Nephron progenitor cell (in vitro differentiated cells): ENCODE measurements at regions not wholly inside any gene's neighbourhood (a gene's known extent, or its start where the extent isn't known, plus 50 kb on each side); places are given as distances from the start of the nearest gene placed in this dataset.
A peak's percentile ranks its signal among the peaks of the same experiment; 100 is the strongest.

Source experiments
- DNase-seq: peaks from one replicate; pipeline ENCODE4 v3.0.0; 2021
- H3K27ac Mint-ChIP-seq: 2 replicates; pipeline ENCODE4 v1.8.0; 2021; ENCODE audit warnings: mild to moderate bottlenecking, moderate library complexity, mixed read lengths
- H3K27me3 Mint-ChIP-seq: 2 replicates; pipeline ENCODE4 v1.8.0; 2021; ENCODE audit warnings: mild to moderate bottlenecking, low read depth, mixed read lengths; ENCODE audit not compliant: poor library complexity
- H3K36me3 Mint-ChIP-seq: 2 replicates; pipeline ENCODE4 v1.8.0; 2021; ENCODE audit warnings: low read depth, mixed read lengths
- H3K4me1 Mint-ChIP-seq: 2 replicates; pipeline ENCODE4 v1.8.0; 2021; ENCODE audit warnings: mixed read lengths
- H3K4me3 Mint-ChIP-seq: 2 replicates; pipeline ENCODE4 v1.8.0; 2021; ENCODE audit warnings: mild to moderate bottlenecking, moderate library complexity, mixed read lengths
- H3K9me3 Mint-ChIP-seq: 2 replicates; pipeline ENCODE4 v1.8.0; 2021; ENCODE audit warnings: mild to moderate bottlenecking, moderate library complexity, mixed read lengths
- CTCF ChIP-seq: fragments of 200-600 bp; sonication (generic); IDR thresholded peaks from 2 replicates; pipeline ENCODE4 v1.5.0; 2021; ENCODE audit warnings: antibody characterized with exemption

DNA sequence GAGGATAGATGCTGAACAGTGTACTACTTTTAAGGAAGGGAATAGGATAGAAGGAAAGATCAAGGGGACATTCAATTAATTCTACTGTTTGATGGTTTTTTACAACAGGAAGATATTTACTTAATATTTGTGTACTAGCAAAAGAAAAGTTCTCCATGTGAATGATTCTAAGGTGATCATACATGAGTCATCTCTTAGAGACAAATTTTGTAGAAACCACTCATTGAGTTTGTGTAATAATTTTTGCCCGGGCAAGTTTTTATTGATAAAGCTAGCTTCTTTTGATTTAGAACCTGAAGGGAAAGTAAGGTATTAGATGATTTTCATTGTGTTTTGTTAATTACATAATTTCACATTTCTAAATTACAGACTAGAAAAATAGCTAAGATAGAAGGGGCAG is 172.8 kb upstream of the PSMD7 start:
- Mint-ChIP-seq H3K4me3 (no peak overlapping the region), H3K9me3 (peaks cover 13% of the 10 kb centered on the region), H3K36me3 (no peaks in the 10 kb centered on the region), H3K27ac (no peak overlapping the region), H3K4me1 (no peaks in the 10 kb centered on the region), H3K27me3 (peaks cover 7% of the 10 kb centered on the region)
- no peak for DNase-seq
- TF ChIP-seq CTCF: no peak

- H3K36me3 Mint-ChIP-seq: no peaks in the 10 kb centered on the region
- H3K4me1 Mint-ChIP-seq: no peaks in the 10 kb centered on the region
- no peak for DNase-seq
- peaks cover 7% of the 10 kb centered on the region for H3K27me3 Mint-ChIP-seq
- no peak overlapping the region for H3K27ac Mint-ChIP-seq
- no peak overlapping the region for H3K4me3 Mint-ChIP-seq
- TF ChIP-seq CTCF: no peak
- H3K9me3 Mint-ChIP-seq: peaks cover 13% of the 10 kb centered on the region
Observed at GRCh38 chr16:74123195-74123594, 173.4 kb upstream of the PSMD7 start.

DNA sequence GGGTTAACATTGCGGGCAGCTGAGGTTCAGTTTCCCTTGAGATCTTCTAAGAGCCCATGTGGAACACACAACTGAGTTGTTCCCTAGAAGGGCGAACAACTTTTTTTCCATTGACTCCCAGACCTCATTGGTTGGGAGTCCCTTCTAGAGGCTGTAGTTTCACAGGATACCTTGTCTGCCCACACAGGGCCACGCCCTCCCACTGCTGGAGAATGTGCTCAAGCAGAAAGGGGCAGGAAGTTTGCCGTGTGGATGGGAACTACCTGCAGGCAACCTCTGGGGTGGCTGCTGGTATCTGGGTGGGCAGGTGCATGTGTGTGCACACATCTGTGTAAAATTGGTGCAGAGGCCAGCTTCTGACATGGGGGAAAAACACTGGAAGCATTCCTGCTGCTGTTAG is 178.8 kb upstream of the PSMD7 start:
- no peak overlapping the region for H3K27ac Mint-ChIP-seq
- no peaks in the 10 kb centered on the region for H3K4me1 Mint-ChIP-seq

GRCh38 chr16:74113545-74113944 is 183.1 kb upstream of the PSMD7 start:
- TF ChIP-seq CTCF: no peak
- H3K36me3 Mint-ChIP-seq: no peaks in the 10 kb centered on the region
- H3K27me3 Mint-ChIP-seq: no peaks in the 10 kb centered on the region
- no peaks in the 10 kb centered on the region for H3K9me3 Mint-ChIP-seq
- no peak overlapping the region for H3K4me3 Mint-ChIP-seq
- H3K4me1 Mint-ChIP-seq: no peaks in the 10 kb centered on the region
- no peak for DNase-seq
- no peak overlapping the region for H3K27ac Mint-ChIP-seq

More for the DNA sequence above, 178.8 kb upstream of the PSMD7 start:
- no peaks in the 10 kb centered on the region for H3K9me3 Mint-ChIP-seq
- peaks cover 6% of the 10 kb centered on the region for H3K27me3 Mint-ChIP-seq
- no peak overlapping the region for H3K4me3 Mint-ChIP-seq
- no peaks in the 10 kb centered on the region for H3K36me3 Mint-ChIP-seq
- no peak for DNase-seq
- TF ChIP-seq CTCF: no peak

DNA sequence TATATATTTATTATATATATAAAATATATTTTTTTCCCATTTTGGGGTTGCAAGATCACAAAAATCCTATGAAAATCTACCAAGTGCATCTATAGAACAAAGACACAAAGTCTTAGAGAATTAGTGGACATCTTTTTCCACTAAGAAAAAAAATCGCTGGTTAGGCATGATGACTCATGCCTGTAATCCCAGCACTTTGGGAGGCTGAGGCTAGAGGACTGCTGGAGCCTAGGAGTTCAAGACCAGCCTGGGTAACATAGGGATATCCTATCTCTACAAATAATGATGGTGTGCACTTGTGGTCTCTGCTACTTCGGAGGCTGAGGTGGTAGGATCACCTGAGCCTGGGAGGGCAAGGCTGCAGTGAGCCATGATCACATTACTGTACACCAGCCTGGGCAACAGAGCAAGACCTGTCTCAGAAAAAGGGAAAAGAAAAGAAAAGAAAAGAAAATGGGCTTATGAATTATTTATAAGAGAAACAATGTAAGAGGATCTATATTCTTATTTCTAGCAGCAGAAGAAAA is 185.1 kb upstream of the PSMD7 start:
- Mint-ChIP-seq H3K4me3 (no peak overlapping the region), H3K4me1 (no peaks in the 10 kb centered on the region), H3K27me3 (no peaks in the 10 kb centered on the region), H3K27ac (no peak overlapping the region), H3K9me3 (no peaks in the 10 kb centered on the region), H3K36me3 (no peaks in the 10 kb centered on the region)
- TF ChIP-seq CTCF: no peak
- no peak for DNase-seq

GRCh38 chr16:74107795-74108610 is 188.6 kb upstream of the PSMD7 start:
- Mint-ChIP-seq H3K4me3 (no peak overlapping the region), H3K36me3 (no peaks in the 10 kb centered on the region), H3K9me3 (no peaks in the 10 kb centered on the region), H3K4me1 (no peaks in the 10 kb centered on the region), H3K27me3 (no peaks in the 10 kb centered on the region), H3K27ac (no peak overlapping the region)
- DNase-seq: peak; percentile 59
- peak; percentile 67 for TF ChIP-seq CTCF
